ENCODE measurements at regions not wholly inside any gene's neighbourhood (a gene's known extent, or its start where the extent isn't known, plus 50 kb on each side); places are given as distances from the start of the nearest gene placed in this dataset.

DNA sequence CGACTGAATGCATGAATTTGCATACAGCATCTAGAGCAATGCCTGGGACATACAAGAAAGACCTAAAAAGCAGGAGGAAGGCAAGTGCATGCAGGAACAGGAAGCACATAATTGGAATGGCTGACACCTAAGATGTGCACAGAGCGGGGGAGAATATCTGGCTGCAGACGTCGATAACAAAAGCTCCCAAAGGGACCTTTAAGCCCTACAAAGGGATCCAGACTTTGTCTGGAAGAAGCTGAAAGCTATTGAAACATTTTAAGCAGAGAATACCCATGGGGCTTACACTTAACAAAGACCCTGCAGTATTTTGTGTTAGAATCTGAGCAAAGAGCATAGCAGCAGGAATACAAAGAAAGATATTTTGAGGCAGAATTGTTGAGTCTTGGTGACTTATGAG is 107.4 kb upstream of the CLDN10 start:
- H3K4me3 ChIP-seq (ENCODE audit: low read depth, low read length), result no peak overlapping the region

DNA sequence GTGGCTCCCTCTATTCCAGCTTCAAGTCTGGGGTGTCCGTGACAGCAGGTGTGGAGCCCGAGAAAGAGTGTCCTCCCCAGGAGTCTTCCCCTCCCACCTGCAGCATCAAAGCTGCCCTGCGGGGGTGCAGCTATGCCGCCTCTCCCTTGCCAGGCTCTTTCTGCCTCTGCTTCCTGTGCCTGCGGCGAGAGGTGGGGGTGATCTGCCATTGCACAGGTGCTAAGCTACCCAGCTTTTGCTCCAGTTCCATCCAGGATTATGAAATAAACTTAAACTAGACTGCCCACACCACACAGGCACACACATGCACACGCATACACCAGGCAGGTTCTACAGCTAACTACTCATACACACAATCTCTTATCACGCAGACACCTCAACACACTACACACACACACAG is 104.7 kb upstream of the CLDN10 start:
- H3K4me3 ChIP-seq (ENCODE audit: low read depth, low read length), result no peak overlapping the region

DNA sequence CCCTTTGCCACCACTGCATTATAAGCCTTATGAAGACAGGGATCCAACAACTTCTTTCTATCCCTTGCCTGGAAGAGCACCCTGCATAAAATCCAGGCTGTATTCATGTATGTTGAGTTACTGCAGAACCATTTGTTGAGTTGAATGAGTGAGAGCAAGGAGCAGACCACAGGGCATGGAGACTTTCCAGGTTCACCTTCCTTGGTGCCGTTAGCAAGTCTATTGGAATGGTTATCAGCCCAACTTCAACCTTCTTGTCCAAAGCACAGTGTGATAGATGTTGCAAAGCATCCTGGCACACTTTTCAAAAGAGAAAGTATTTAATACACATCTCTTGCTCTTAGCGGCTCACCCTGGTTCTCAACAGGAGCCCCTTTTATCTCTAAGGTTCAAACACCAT is 100.9 kb upstream of the CLDN10 start:
- no peak overlapping the region for H3K4me3 ChIP-seq (ENCODE audit: low read depth, low read length)

DNA sequence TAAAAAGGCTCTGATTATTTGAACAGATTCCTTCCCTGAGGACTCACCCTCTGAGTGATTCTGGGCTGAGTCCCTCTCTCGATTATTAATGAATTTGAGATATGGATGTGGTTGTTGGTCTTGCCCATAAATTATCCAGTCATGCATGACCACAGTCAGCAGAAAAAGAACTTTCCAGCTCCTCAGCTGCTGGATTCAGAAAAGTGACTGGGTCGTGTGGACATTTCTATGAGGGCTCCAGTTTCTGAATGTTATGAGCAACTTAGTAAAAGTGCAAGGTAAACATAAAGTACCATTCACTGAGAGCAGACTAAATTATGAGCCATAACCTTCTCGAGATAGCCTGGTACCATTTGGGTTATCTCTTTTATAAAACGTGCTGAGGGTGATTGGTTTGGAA is 100.1 kb upstream of the CLDN10 start:
- H3K4me3 ChIP-seq (ENCODE audit: low read depth, low read length), result no peak overlapping the region

DNA sequence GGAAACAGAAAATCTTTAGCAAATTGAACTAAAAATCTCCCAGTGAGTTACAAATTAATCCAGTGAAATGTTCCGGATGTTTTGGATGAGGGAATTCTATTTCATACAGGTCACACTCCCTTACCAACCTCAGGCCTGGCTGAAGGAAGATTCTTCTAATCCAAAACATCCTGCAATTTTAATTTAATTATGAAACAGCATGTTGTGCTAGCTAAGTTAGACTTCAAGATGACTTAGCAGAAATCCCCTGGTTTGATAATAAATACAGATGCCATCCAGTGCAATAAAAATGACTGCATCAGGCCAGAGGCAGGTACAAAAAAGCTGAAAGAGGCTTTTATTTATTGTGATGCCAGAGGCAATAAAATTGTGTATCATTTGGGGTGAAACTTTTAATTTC is 96.7 kb upstream of the CLDN10 start:
- H3K4me3 ChIP-seq (ENCODE audit: low read depth, low read length), result no peak overlapping the region

DNA sequence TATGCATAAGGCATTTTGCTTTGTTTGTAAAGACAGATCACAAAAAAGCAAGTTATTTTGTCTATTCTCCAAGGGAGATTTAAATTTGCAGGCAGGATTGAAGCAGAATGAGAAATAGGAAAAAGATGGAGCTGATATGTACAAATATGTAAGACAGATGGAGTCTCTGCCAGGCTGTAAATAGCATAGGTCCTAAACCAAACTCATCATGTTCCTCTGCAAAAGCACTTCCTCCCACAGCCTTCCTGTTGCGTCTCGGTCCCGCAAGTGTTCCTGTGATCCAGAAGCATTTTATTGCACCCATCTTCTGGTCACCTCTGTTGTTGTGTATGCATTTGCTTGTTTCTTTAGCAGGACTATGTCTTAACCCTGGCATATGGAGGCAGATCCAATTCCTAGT is 95.7 kb upstream of the CLDN10 start:
- H3K4me3 ChIP-seq (ENCODE audit: low read depth, low read length), result no peak overlapping the region

DNA sequence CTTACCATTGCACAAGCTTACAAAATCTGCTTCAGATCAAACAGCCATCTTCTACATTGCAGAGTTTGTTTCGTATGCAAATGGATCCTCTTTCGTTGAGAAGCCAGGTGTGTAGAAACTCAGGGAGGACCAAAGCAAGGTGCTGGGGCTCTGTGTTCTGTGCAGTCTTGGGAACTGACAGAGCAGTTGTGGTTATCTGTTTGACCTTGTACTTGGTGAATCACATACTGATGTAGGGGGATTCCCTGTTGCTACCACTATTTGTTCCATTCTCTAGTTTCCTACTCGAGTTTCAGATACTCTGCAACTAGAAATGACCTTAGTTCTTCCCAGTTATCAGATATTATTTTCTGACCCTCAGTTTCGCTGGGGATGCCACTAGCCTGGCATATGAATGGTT is 95.2 kb upstream of the CLDN10 start:
- no peak overlapping the region for H3K4me3 ChIP-seq (ENCODE audit: low read depth, low read length)

DNA sequence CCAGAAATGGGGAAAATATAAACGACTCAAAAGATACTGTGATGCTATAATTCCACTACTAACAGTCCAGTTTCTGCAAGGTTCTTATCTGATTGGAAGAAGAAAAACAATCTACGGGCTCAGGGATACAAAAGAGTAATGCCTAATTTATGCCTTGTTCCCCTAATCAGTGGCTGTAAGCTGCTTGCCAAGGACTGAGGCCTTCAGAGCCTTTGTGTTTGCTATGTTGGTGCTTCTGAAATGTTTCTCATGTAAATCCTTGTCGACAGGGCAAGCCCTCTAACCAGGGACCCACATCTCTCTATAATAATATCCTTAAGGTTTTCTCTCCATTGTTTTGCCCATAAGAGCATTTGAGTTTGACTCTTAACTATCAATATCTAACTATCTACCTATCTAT is 89.7 kb upstream of the CLDN10 start:
- no peak overlapping the region for H3K4me3 ChIP-seq (ENCODE audit: low read depth, low read length)

DNA sequence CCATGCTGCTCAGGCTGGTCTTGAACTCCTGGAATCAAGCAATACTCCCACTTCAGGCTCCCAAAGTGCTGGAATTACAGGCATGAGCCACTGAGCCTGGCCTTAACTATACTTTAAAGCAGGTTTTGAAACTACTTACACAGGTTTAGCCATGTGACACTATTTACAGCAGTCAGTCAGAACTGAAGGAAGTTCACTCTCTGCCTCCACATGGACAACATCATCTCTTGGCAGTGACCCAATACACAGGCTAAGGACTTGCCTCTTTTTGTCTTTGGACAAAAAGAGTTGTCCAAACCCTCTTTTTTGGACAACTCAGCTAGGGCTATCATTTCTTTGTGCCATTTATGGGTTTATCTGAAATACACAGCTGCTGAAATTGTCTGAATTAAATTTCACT is 89.0 kb upstream of the CLDN10 start:
- no peak overlapping the region for H3K4me3 ChIP-seq (ENCODE audit: low read depth, low read length)

DNA sequence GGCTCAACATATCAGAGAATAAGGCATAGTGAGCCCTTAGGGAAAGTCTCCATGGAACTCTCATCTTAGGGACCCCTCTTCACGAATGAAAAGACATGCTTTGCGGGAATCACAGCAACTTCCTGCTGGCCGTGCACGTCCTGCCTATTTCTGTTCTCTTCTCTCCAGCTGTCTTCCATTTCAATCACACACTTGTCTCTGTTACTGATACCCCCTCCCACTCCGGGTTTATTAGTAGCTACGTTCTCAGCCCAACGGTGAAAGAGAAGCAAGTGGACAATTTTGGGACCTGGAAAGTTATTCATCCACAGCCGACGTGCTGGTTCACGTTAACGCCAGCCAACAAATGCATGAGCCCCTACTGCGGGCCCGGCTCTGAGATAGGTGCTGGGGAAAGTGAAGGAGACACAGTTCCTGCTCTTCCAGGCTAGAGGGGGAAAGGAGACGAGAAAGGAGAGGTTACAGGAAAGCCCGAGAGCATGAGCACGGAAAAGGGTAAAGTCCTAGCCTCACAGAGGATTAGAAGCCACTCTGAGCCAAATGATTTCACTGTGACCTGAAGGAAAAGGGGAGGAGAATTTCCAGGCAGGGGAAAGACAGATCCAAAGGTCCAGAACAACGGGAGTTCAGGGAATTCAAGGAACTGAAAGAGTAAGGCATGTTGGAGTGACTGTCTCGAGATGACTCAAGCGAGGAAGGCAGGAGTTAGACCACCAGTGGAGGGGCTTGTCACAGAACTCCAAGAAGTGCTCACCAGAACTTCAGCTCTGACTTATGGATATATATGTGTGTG is 81.8 kb upstream of the CLDN10 start:
- H3K4me3 ChIP-seq (ENCODE audit: low read depth, low read length), result no peak overlapping the region

DNA sequence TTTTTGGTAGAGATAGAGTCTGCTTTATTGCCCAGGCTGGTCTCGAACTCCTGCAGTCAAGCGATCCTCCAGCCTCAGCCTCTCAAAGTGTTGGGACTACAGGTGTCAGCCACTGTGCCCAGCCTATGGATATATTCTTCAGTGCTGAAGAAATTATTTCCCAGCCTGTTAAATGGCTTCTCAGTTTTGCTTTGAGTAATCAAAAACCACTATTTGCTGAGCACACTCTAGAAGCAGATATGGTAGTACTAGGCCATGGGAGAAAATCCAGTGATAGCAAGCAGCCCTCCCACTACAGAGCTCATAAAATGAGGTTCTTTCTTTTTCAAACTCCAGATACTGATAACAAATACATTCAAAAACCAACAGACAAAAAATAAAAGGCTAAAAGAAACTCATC is 80.6 kb upstream of the CLDN10 start:
- H3K4me3 ChIP-seq (ENCODE audit: low read depth, low read length), result no peak overlapping the region

DNA sequence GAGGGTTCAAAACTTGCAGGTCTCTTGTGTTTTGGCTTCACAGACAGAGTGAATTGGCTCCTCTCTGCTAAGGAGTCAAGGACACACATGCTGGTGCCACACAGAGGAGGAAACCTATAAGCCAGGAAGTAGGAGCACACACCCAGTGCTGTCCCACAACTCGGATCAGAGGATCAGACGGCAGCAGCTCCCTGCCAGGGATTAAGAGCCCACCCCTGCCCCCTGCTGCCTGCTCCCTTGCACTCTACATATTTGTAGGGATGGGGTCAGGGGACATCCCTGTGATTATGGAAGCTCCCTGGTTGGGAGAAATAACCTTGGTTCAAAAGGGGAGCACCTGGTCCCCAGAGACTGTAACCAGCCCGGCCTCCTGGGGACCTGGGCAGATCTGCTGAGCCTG is 77.5 kb upstream of the CLDN10 start:
- H3K4me3 ChIP-seq (ENCODE audit: low read depth, low read length), result no peak overlapping the region

DNA sequence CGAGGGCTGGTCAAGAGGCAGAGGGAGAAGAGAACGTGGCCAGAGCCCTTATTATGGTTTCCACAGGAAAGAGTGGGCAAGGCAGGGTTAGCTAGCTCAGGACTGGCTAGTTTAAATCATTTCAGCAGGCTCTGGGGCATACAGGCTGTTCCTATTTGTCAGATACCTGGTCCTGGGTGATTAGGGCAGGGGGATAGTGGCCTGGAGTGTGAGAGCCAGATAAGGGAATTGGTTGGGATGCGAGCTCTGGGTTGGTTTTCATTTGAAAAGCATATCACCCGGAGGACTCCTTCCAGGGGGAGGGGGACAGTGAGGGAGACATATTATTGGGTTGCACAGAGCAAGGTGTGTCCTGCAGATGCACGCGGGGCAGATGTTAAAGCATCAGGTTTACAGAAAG is 75.3 kb upstream of the CLDN10 start:
- H3K4me3 ChIP-seq (ENCODE audit: low read depth, low read length), result no peak overlapping the region

DNA sequence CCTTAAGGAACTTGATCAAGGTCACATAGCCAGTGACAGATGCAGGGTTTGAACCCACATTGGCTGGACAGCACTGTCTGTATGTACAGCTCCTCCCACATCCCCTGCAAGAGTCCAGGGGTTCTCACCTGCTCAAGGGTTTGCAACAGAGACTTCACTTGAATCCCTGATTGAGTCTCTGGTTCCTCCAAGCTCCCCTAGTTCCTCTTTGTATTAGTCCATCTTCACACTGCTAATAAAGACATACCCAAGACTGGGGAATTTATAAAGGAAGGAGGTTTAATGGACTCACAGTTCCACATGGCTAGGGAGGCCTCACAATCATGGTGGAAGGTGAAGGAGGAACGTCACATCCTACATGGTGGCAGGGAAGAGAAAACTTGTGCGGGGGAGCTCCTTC is 72.8 kb upstream of the CLDN10 start:
- no peak overlapping the region for H3K4me3 ChIP-seq (ENCODE audit: low read depth, low read length)

DNA sequence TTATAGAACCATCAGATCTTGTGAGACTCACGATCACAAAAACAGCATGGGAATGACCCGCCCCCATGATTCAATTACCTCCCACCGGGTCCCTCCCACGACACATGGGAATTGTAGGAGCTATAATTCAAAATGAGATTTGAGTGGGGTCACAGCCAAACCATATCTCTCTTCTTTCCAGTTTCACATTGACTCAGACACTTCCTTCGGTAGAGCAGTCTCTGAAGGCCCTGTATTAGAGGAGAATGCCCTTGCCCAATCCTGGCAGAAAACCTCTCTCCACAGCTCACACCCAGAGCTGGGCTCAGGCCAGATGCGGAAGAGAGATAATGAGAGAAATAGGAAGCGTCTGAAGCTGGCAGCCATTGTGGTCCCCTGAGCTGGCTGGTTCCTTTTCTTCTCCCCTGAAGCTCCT is 72.4 kb upstream of the CLDN10 start:
- H3K4me3 ChIP-seq (ENCODE audit: low read depth, low read length), result no peak overlapping the region

DNA sequence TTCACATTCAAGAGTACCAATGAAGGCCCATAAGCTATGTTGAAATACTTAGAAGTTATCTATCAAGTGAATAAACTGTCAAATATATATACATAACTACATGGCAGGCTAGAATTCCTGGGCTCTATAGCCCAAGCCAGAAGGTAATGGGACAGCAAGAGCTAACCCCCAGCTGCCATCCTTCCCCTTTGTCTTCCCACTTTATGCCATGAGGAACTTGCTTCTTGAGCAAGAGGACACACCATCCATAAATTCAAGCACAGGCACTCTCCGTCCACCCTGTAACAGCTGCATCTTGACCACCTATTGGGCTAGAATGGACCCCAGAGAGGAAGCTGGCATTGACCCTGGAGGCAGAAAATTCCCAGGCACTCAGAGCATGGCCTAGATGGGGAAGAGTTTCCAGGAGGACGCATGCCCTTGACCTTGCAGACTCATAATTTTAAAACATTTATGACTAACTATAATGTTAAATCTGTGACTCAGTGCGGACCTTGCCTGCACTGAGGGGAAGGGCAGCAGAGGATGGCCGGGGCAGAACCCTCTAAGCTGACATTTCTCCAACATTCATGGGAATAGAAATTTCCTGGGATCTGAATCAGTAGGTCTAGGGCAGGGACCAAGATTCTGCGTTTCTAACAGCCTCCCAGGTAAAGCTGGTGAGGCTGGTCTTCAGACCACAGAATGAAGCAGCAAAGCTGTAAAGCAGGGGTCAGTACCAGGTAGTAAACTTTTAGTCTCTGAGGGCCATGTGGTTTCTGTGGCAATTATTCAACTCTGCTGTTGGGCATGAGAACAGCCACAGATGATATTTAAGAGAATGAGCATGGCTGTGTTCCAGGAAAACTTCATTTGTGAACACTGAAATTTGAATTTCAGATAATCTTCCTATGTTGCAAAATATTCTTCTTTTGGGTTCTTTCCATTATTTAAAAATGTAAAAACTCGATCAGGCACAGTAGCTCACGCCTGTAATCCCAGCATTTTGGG is 71.4 kb upstream of the CLDN10 start:
- H3K4me3 ChIP-seq (ENCODE audit: low read depth, low read length), result no peak overlapping the region

DNA sequence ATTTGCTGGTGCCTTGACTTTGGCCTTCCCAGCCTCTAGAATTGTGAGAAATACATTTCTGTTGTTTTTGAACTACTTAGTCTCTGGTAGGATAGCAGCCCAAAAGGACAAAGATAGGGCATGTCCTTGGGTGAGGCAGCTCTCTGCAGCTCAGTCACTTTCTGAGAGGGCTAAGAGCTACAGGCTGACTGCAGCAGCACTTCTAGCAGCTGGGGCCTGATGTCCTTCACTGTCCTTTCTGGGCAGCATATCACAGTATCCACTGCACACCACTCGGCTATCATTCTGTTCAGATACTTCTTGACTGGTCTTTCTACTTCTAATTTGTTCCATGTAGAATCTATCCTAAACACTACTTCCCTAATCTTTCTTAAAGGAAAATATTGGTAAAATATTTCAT is 68.5 kb upstream of the CLDN10 start:
- H3K4me3 ChIP-seq (ENCODE audit: low read depth, low read length), result no peak overlapping the region

DNA sequence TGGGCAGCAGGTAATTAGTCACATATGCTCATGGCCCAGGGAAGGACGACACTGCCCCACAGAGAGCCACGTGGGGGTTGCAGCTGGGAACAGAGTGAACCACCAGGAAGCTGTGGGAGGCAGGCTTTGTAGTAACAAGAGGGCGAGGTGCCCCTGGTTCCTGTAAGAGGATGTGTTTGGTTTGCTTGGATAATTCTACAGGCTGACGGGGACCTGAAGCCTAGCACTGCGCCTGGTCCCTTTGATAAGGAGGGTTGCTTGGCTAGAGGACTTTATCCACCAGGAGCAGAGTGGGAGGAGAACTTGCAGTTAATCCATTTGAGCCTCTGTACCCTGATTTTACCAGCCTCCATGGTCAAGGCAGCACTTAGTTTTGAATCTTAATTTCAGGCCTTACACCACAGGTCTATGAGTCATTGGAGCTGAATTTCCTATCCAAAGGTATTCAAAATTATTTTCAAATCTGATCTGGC is 67.4 kb upstream of the CLDN10 start:
- no peak overlapping the region for H3K4me3 ChIP-seq (ENCODE audit: low read depth, low read length)

DNA sequence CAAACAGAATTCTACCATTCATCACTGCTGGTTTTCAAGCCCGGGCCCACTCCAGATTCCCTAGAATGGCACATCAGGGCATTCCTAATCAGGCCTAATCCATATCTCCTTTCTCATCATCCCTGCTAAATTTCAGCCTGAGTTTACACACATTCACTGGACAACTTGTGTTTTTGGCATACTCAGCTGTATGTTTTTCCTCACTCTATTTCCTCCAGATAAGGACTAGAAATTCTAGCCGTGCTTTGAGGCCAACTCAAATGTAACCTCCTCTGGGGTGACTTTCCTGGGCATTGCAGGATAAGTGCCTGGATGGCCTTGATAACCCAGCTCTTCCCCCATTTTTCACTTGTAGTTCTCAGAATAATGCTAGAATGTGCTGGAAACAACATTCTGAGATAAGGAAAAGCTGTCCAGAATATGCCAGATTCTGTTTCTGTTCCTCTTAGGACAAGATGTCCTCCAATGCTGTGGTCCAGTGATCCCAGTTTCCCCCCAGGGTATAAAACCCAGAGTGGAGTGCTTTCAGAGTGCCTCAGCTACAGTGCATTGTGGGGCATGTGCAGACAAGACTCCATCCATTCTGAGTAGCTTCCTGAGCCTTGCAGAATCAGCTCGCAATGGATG is 66.9 kb upstream of the CLDN10 start:
- H3K4me3 ChIP-seq (ENCODE audit: low read depth, low read length), result no peak overlapping the region

DNA sequence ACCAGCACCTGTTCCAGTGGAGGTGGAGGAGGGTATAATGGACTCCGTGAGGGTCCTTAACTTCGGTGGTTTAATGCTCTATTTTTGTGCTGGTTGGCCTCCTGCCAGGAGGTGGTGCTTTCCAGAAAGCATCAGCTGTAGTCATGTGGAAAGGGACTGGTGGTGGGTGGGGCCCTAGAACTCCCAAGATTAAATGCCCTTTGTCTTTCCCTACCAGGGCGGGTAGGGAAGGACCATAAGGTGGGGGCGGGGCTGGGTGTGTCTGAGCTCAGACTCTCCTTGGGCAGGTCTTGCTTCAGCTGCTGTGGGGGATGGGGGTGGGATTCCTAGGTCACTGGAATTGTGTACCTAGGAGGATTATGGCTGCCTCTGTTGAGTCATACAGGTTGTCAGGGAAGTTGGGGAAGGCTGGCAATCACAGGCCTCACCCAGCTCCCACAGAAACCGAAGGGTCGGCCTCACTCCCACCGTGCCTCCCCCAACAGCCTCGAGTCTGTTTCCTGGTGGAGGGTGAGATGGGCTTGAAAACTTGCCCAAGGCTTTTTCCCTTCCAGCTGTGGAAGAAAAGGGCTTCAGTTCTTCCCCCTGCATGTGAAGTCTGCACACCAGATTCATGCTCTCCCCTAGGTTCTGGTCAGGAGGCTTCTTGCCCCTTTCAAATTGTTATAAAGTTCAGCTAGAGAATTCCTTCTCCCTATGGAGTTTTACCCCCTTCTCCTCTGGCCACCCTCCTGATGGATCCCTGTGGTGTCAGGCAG is 60.3 kb upstream of the CLDN10 start:
- H3K4me3 ChIP-seq (ENCODE audit: low read depth, low read length), result no peak overlapping the region

Measured in iPS-11a (cell line).